ENCODE measurements at regions not wholly inside any gene's neighbourhood (a gene's known extent, or its start where the extent isn't known, plus 50 kb on each side); places are given as distances from the start of the nearest gene placed in this dataset.

DNA sequence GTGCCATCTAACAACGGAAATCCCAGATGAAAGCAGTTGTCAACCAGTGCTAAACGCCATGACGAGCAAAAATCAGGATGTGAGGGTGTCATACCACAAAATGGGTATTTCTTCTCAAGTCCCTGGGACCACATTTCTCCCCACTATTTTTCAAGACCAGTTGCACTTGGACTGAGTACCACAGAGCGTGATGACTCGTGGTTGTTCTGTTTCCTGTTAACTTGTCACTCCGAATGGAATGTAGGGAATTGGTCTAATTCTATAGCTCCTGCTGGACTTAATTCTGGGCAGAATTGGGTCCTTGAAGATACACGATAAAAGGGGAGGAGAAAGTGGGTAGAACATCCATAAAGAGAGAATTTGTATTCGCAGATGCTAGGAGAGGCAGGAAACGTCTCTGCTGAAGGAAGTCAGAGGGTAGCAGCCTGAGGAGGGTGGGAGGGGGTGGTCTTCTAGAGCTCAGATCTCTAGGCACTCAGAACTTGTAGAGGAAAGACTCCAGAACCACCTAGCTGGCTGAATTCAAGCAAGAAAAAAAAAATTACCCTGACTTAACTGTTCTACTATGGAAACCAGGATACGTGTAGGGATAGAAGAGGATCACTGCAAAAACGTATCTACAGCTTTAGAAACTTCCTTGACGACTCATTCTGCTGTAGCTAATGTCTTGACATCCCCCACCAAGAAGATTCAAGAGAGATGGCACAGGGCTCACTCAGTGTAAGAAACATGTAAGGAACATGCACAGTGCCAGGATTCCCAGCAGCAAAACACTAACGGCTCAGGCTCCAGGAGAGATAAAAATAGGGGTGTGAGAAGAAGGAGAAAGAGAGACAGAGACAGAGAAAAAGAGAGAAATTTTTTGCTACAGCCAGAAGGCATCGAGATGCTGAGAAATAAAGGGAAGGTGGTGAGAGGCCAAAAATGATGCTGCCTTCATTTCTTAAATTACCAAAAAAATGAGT lies 494.7 kb downstream of the CD83 start (continued):
- TF ChIP-seq EP300 (IDR thresholded peaks at IDR 0.05; ENCODE audit: borderline replicate concordance in 1 of 2, low read depth in 1 of 2, low read length in 1 of 2) (no peak), RCOR1 (IDR thresholded peaks at IDR 0.05; ENCODE audit: low read length) (no peak), FOSL2 (IDR thresholded peaks at IDR 0.05; ENCODE audit: borderline replicate concordance, low read depth) (no peak), RXRA (IDR thresholded peaks at IDR 0.05; ENCODE audit: borderline replicate concordance, low read depth) (no peak)
- TF ChIP-seq, protein P1, sequence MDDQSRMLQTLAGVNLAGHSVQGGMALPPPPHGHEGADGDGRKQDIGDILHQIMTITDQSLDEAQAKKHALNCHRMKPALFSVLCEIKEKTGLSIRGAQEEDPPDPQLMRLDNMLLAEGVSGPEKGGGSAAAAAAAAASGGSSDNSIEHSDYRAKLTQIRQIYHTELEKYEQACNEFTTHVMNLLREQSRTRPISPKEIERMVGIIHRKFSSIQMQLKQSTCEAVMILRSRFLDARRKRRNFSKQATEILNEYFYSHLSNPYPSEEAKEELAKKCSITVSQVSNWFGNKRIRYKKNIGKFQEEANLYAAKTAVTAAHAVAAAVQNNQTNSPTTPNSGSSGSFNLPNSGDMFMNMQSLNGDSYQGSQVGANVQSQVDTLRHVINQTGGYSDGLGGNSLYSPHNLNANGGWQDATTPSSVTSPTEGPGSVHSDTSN (IDR thresholded peaks at IDR 0.05), result no peak

DNA sequence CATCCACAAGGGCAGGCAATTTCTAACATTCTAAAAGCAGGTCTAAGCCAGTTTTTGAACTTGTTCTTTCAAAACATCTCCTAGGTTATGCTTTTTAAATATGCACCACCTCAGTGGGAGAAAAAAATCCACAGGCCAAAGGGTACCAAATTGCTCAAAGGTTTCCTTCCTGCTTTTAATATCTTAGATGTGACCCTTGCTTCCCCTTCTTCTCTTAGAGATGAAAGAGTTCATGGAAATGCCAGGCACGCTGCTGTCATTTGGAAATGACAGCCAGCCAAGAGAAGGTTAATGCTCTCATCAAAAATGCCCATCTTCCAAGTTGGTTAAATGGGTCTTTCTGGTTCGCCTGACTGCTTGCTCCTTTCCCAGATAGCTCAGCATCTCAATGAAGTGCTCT lies 497.1 kb downstream of the CD83 start:
- Histone ChIP-seq H3K79me2 (ENCODE audit: insufficient read depth) (no peaks in the 10 kb centered on the region), H4K20me1 (ENCODE audit: insufficient read depth) (no peaks in the 10 kb centered on the region), H3K27ac (ENCODE audit: low read depth in 2 of 2, low read length in 1 of 2) (no peak overlapping the region), H3K9me3 (no peaks in the 10 kb centered on the region), H3K4me2 (no peak overlapping the region), H3F3A (replicated peaks; ENCODE audit: insufficient read depth) (no peaks in the 10 kb centered on the region), H3K36me3 (replicated peaks in 1 of 2; ENCODE audit: control insufficient read depth in 1 of 2, insufficient read depth in 2 of 2, low read length in 1 of 2) (no peaks in the 10 kb centered on the region), H3K27me3 (ENCODE audit: insufficient read depth) (no peaks in the 10 kb centered on the region), H3K9ac (no peak overlapping the region), H3K4me1 (ENCODE audit: control insufficient read depth in 1 of 2, insufficient read depth in 2 of 2, low read depth in 1 of 2, low read length in 1 of 2) (peaks cover 0 to 8% of the 10 kb centered on the region in 2 experiments; a peak in 1 of 4 replicates), H2AFZ (ENCODE audit: low read depth) (no peak overlapping the region), H3K4me3 (ENCODE audit: low read depth in 2 of 2, low read length in 1 of 2) (no peak overlapping the region), H3K9me2 (no peaks in the 10 kb centered on the region)
- DNase-seq, result no peak
- TF ChIP-seq FOXJ3 (CRISPR knock-in tag; IDR thresholded peaks at IDR 0.05), result no peak
- no peak for TF ChIP-seq EZH2phosphoT487 (IDR thresholded peaks at IDR 0.05; ENCODE audit: borderline replicate concordance, low read depth)
- TF ChIP-seq GATA2 (CRISPR knock-in tag; IDR thresholded peaks at IDR 0.05), result no peak
- TF ChIP-seq CHD2 (IDR thresholded peaks at IDR 0.05; ENCODE audit: low read length, partially characterized antibody), result no peak
- ChIA-PET CTCF (no interaction called here), POLR2A (no interaction called here)
- 31% methylated on average over 2 of the region's 2 CpGs for WGBS (ENCODE audit: low lambda C conversion rate)

DNA sequence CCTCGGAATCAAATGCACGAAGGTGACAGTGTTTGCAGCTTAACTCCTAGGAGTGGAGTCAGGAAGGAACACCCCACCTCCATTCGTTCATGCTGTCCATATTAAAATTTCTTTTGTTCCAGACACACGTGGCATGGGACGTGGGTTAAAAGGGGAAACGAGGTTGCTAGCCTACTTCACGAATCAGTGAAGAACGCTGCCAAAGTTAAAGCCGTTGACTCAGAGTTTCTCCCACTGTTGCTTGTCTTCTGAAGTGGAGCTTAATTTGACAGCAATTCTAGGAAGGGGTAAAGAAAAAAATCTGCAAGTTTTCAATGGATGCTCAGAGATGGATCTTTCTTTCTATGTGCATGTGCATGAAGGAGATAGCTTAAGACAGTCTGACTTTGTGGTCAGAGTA lies 499.1 kb downstream of the CD83 start:
- Histone ChIP-seq H3K4me3 (ENCODE audit: low read depth in 2 of 2, low read length in 1 of 2) (no peak overlapping the region), H3K9ac (no peak overlapping the region), H3K79me2 (ENCODE audit: insufficient read depth) (no peaks in the 10 kb centered on the region), H3K9me3 (no peaks in the 10 kb centered on the region), H3K4me2 (no peak overlapping the region), H3K27me3 (ENCODE audit: insufficient read depth) (no peaks in the 10 kb centered on the region), H3K36me3 (replicated peaks in 1 of 2; ENCODE audit: control insufficient read depth in 1 of 2, insufficient read depth in 2 of 2, low read length in 1 of 2) (no peaks in the 10 kb centered on the region), H3K27ac (ENCODE audit: low read depth in 2 of 2, low read length in 1 of 2) (no peak overlapping the region), H3K4me1 (ENCODE audit: control insufficient read depth in 1 of 2, insufficient read depth in 2 of 2, low read depth in 1 of 2, low read length in 1 of 2) (peaks cover 0 to 8% of the 10 kb centered on the region in 2 experiments; a peak in 1 of 4 replicates), H4K20me1 (ENCODE audit: insufficient read depth) (no peaks in the 10 kb centered on the region), H2AFZ (ENCODE audit: low read depth) (no peak overlapping the region), H3K9me2 (no peaks in the 10 kb centered on the region), H3F3A (replicated peaks; ENCODE audit: insufficient read depth) (no peaks in the 10 kb centered on the region)
- CTCF ChIA-PET, result no interaction called here
- WGBS (ENCODE audit: low lambda C conversion rate), result 41% methylated on average over 9 of the region's 9 CpGs
- POLR2A ChIA-PET, result no interaction called here
- DNase-seq, result no peak
- TF ChIP-seq FOXM1 (IDR thresholded peaks at IDR 0.05; ENCODE audit: low read depth), result no peak
- no peak for TF ChIP-seq SIN3A (IDR thresholded peaks at IDR 0.05; ENCODE audit: borderline replicate concordance, low read depth, low read length)
- TF ChIP-seq RAD21 (IDR thresholded peaks at IDR 0.05; ENCODE audit: low read length), result no peak
- TF ChIP-seq GATA2 (CRISPR knock-in tag; IDR thresholded peaks at IDR 0.05), result no peak
- TF ChIP-seq USF1 (IDR thresholded peaks at IDR 0.05; ENCODE audit: borderline replicate concordance, low read depth), result no peak
- TF ChIP-seq TAF1 (IDR thresholded peaks at IDR 0.05; ENCODE audit: borderline replicate concordance, low read depth, low read length), result no peak
- TF ChIP-seq REST (IDR thresholded peaks at IDR 0.05; ENCODE audit: low read depth, low read length), result no peak
- no peak for TF ChIP-seq MXI1 (IDR thresholded peaks at IDR 0.05; ENCODE audit: low read depth, low read length)
- TF ChIP-seq NRF1 (IDR thresholded peaks at IDR 0.05; ENCODE audit: low read depth, low read length), result no peak
- TF ChIP-seq POLR2AphosphoS5 (IDR thresholded peaks at IDR 0.05; ENCODE audit: low read depth, low read length), result no peak
- TF ChIP-seq TCF12 (IDR thresholded peaks at IDR 0.05), result no peak

Data from SK-N-SH (cell line).